ENCODE measurements at regions not wholly inside any gene's neighbourhood (a gene's known extent, or its start where the extent isn't known, plus 50 kb on each side); places are given as distances from the start of the nearest gene placed in this dataset.

DNA sequence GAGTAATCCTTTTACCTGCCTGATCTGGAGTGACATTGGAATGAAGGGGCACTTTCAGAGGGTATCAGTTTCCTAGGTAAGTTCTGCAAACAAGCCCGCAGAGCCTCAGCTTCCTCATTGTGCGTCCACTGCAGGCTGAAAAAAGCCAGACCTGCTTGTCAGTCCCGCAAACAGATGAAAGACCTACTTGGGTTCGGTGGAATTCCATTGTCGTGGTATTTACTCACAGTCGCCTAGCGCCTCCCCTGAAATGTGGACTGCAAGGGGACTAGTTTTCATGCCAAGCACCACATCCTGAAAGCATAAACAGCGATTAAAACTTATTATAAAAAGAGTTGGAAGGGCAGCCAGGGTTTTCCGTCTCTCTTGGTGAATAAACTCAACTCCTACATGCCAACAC, 121.5 kb downstream of the PAX1 start:
- Histone ChIP-seq H3K79me2 (ENCODE audit: insufficient read depth, low read length) (no peaks in the 10 kb centered on the region), H3K9ac (ENCODE audit: low read depth, low read length, poor library complexity, severe bottlenecking) (no peak overlapping the region), H3K36me3 (ENCODE audit: insufficient read depth, low read length) (no peaks in the 10 kb centered on the region), H4K20me1 (ENCODE audit: insufficient read depth, low read length, poor library complexity, severe bottlenecking) (no peaks in the 10 kb centered on the region), H2AFZ (ENCODE audit: low read length) (no peak overlapping the region), H3K4me2 (ENCODE audit: low read depth, low read length, poor library complexity, severe bottlenecking) (no peak overlapping the region), H3K4me3 (ENCODE audit: low read length, poor library complexity, severe bottlenecking) (no peak overlapping the region), H3F3A (ENCODE audit: low read depth) (no peaks in the 10 kb centered on the region), H3K9me3 (ENCODE audit: insufficient read depth, low read depth, low read length) (no peaks in the 10 kb centered on the region), H3K9me2 (replicated peaks; ENCODE audit: low read depth, low read length) (no peaks in the 10 kb centered on the region), H3K4me1 (ENCODE audit: insufficient read depth, low read length, poor library complexity, severe bottlenecking) (no peaks in the 10 kb centered on the region), H3K27me3 (ENCODE audit: insufficient read depth, low read length, poor library complexity, severe bottlenecking) (no peaks in the 10 kb centered on the region)
- TF ChIP-seq, protein P1, sequence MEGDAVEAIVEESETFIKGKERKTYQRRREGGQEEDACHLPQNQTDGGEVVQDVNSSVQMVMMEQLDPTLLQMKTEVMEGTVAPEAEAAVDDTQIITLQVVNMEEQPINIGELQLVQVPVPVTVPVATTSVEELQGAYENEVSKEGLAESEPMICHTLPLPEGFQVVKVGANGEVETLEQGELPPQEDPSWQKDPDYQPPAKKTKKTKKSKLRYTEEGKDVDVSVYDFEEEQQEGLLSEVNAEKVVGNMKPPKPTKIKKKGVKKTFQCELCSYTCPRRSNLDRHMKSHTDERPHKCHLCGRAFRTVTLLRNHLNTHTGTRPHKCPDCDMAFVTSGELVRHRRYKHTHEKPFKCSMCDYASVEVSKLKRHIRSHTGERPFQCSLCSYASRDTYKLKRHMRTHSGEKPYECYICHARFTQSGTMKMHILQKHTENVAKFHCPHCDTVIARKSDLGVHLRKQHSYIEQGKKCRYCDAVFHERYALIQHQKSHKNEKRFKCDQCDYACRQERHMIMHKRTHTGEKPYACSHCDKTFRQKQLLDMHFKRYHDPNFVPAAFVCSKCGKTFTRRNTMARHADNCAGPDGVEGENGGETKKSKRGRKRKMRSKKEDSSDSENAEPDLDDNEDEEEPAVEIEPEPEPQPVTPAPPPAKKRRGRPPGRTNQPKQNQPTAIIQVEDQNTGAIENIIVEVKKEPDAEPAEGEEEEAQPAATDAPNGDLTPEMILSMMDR (conservative IDR thresholded peaks at IDR 0.05; ENCODE audit: low read length) = no peak

DNA sequence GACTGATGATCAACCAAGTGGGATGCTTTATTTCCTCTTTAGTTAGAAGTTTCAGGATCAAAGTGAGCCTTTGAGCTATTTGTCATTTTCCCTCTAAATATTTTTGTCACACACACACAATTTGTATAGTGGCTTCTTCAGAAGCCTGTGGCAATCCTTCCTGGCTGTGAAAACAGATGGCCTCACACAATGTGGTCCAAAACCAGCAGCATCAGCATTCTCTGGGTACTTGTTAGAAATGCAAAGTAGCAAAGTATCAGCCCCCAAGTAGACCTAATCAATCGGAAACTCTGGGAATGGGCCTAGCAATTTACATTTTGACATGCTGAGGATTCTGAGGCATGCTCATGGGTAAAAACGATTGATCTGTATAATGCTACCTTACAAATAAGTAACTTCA, 115.9 kb downstream of the PAX1 start:
- H3K4me2 ChIP-seq (ENCODE audit: low read depth, low read length, poor library complexity, severe bottlenecking) = no peak overlapping the region
- no peaks in the 10 kb centered on the region for H3K36me3 ChIP-seq (ENCODE audit: insufficient read depth, low read length)
- H3K9me3 ChIP-seq (ENCODE audit: insufficient read depth, low read depth, low read length) = no peaks in the 10 kb centered on the region
- no peaks in the 10 kb centered on the region for H3K9me2 ChIP-seq (replicated peaks; ENCODE audit: low read depth, low read length)
- no peaks in the 10 kb centered on the region for H4K20me1 ChIP-seq (ENCODE audit: insufficient read depth, low read length, poor library complexity, severe bottlenecking)
- H3K4me1 ChIP-seq (ENCODE audit: insufficient read depth, low read length, poor library complexity, severe bottlenecking) = no peaks in the 10 kb centered on the region
- no peaks in the 10 kb centered on the region for H3K27me3 ChIP-seq (ENCODE audit: insufficient read depth, low read length, poor library complexity, severe bottlenecking)
- H3K79me2 ChIP-seq (ENCODE audit: insufficient read depth, low read length) = no peaks in the 10 kb centered on the region
- TF ChIP-seq, protein P1 (conservative IDR thresholded peaks at IDR 0.05; ENCODE audit: low read length) = no peak
- no peak overlapping the region for H3K4me3 ChIP-seq (ENCODE audit: low read length, poor library complexity, severe bottlenecking)
- H2AFZ ChIP-seq (ENCODE audit: low read length) = no peak overlapping the region
- no peaks in the 10 kb centered on the region for H3F3A ChIP-seq (ENCODE audit: low read depth)
- H3K9ac ChIP-seq (ENCODE audit: low read depth, low read length, poor library complexity, severe bottlenecking) = no peak overlapping the region

DNA sequence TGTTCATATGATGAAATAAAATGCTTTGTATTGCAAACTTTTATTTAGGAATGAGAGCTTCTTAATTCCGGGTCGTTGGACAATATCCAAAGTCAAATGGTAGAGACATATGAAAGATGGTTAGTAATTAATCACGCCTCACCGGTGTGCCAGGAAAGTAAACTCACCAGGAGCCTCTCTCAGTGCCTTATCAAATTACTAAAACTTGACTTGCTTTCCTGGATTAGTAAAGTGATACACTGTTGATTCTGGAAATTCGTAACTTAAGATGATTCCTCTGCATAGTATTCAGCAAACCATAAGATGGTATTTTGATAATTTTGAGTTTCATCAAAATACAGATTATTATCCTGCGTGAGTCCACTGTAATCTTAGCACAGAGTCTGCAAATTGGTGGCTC, 115.2 kb downstream of the PAX1 start:
- H2AFZ ChIP-seq (ENCODE audit: low read length) = no peak overlapping the region
- no peaks in the 10 kb centered on the region for H3K4me1 ChIP-seq (ENCODE audit: insufficient read depth, low read length, poor library complexity, severe bottlenecking)
- H3K27me3 ChIP-seq (ENCODE audit: insufficient read depth, low read length, poor library complexity, severe bottlenecking) = no peaks in the 10 kb centered on the region
- H3K9me2 ChIP-seq (replicated peaks; ENCODE audit: low read depth, low read length) = no peaks in the 10 kb centered on the region
- no peak for TF ChIP-seq EZH2phosphoT487 (IDR thresholded peaks at IDR 0.05; ENCODE audit: borderline replicate concordance)
- TF ChIP-seq, protein P1 (conservative IDR thresholded peaks at IDR 0.05; ENCODE audit: low read length) = no peak
- H3F3A ChIP-seq (ENCODE audit: low read depth) = no peaks in the 10 kb centered on the region
- no peak overlapping the region for H3K4me3 ChIP-seq (ENCODE audit: low read length, poor library complexity, severe bottlenecking)
- H3K4me2 ChIP-seq (ENCODE audit: low read depth, low read length, poor library complexity, severe bottlenecking) = no peak overlapping the region
- H3K79me2 ChIP-seq (ENCODE audit: insufficient read depth, low read length) = no peaks in the 10 kb centered on the region
- H3K9me3 ChIP-seq (ENCODE audit: insufficient read depth, low read depth, low read length) = no peaks in the 10 kb centered on the region
- no peaks in the 10 kb centered on the region for H4K20me1 ChIP-seq (ENCODE audit: insufficient read depth, low read length, poor library complexity, severe bottlenecking)
- no peaks in the 10 kb centered on the region for H3K36me3 ChIP-seq (ENCODE audit: insufficient read depth, low read length)
- H3K9ac ChIP-seq (ENCODE audit: low read depth, low read length, poor library complexity, severe bottlenecking) = no peak overlapping the region

All from Loucy (cell line).